ENCODE measurements at regions not wholly inside any gene's neighbourhood (a gene's known extent, or its start where the extent isn't known, plus 50 kb on each side); places are given as distances from the start of the nearest gene placed in this dataset.

DNA sequence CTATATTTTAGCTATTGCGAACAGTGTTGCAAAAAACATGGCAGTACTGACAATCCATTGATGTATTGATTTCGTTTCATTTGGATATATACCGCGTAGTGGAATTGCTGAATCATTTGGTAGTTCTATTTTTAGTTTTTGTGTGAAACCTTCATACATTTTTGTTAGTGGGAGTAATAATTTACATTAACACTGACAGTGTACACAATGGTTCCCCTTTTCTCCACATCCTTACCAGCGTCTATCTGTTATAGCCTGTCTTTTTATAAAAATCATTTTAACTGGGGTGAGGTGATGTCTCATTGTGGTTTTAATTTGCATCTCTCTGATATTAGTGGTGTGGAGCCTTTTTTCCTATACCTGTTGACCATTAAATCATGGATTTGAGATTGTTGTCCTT lies 392.4 kb upstream of the ALCAM start:
- in situ Hi-C loops (cut with HindIII; ENCODE audit: low pct_unique_long_range_greater_than_20kb, low sequenced_read_pairs) = no loop called here
- Histone ChIP-seq H3K27me3 (ENCODE audit: control insufficient read depth, insufficient read depth, low read length) (no peaks in the 10 kb centered on the region), H3K27ac (ENCODE audit: low read length) (no peak overlapping the region), H3K9me3 (ENCODE audit: control insufficient read depth, insufficient read depth, low read depth, low read length) (peaks cover 3% of the 10 kb centered on the region; the same call in 1 of the 2 replicates), H3K36me3 (ENCODE audit: control insufficient read depth, insufficient read depth, low read length) (no peaks in the 10 kb centered on the region), H3K4me1 (ENCODE audit: control insufficient read depth, insufficient read depth, low read length) (no peaks in the 10 kb centered on the region), H3K4me3 (ENCODE audit: low read depth in 2 of 2, low read length in 2 of 2) (no peak overlapping the region)
- CTCF ChIA-PET = no interaction called here
- TF ChIP-seq, protein P1, sequence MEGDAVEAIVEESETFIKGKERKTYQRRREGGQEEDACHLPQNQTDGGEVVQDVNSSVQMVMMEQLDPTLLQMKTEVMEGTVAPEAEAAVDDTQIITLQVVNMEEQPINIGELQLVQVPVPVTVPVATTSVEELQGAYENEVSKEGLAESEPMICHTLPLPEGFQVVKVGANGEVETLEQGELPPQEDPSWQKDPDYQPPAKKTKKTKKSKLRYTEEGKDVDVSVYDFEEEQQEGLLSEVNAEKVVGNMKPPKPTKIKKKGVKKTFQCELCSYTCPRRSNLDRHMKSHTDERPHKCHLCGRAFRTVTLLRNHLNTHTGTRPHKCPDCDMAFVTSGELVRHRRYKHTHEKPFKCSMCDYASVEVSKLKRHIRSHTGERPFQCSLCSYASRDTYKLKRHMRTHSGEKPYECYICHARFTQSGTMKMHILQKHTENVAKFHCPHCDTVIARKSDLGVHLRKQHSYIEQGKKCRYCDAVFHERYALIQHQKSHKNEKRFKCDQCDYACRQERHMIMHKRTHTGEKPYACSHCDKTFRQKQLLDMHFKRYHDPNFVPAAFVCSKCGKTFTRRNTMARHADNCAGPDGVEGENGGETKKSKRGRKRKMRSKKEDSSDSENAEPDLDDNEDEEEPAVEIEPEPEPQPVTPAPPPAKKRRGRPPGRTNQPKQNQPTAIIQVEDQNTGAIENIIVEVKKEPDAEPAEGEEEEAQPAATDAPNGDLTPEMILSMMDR (IDR thresholded peaks at IDR 0.05) = no peak
- TF ChIP-seq, protein P2, sequence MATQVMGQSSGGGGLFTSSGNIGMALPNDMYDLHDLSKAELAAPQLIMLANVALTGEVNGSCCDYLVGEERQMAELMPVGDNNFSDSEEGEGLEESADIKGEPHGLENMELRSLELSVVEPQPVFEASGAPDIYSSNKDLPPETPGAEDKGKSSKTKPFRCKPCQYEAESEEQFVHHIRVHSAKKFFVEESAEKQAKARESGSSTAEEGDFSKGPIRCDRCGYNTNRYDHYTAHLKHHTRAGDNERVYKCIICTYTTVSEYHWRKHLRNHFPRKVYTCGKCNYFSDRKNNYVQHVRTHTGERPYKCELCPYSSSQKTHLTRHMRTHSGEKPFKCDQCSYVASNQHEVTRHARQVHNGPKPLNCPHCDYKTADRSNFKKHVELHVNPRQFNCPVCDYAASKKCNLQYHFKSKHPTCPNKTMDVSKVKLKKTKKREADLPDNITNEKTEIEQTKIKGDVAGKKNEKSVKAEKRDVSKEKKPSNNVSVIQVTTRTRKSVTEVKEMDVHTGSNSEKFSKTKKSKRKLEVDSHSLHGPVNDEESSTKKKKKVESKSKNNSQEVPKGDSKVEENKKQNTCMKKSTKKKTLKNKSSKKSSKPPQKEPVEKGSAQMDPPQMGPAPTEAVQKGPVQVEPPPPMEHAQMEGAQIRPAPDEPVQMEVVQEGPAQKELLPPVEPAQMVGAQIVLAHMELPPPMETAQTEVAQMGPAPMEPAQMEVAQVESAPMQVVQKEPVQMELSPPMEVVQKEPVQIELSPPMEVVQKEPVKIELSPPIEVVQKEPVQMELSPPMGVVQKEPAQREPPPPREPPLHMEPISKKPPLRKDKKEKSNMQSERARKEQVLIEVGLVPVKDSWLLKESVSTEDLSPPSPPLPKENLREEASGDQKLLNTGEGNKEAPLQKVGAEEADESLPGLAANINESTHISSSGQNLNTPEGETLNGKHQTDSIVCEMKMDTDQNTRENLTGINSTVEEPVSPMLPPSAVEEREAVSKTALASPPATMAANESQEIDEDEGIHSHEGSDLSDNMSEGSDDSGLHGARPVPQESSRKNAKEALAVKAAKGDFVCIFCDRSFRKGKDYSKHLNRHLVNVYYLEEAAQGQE (IDR thresholded peaks at IDR 0.05; ENCODE audit: insufficient read depth in 1 of 2, low read depth in 2 of 2, low read length in 1 of 2) = no peak
- no peak for TF ChIP-seq SIN3A (IDR thresholded peaks at IDR 0.05; ENCODE audit: borderline replicate concordance, insufficient read depth, low read depth, low read length)
- no peak for TF ChIP-seq POLR2AphosphoS5 (IDR thresholded peaks at IDR 0.05; ENCODE audit: low read depth, low read length)
- TF ChIP-seq TCF7L2 (IDR thresholded peaks at IDR 0.05; ENCODE audit: low read depth, low read length) = no peak
- BruUV-seq (replicated peaks) = no TSS peak
- intact Hi-C loops (cut with micrococcal nuclease; ENCODE audit: unreplicated experiment) = no loop called here
- DNase-seq (ENCODE audit: low read depth, low spot score) (no peak), ATAC-seq (no peak)
- POLR2A ChIA-PET = no interaction called here

- TF ChIP-seq POLR2AphosphoS5 (IDR thresholded peaks at IDR 0.05; ENCODE audit: low read depth, low read length) (no peak), SIN3A (IDR thresholded peaks at IDR 0.05; ENCODE audit: borderline replicate concordance, insufficient read depth, low read depth, low read length) (no peak), TCF7L2 (IDR thresholded peaks at IDR 0.05; ENCODE audit: low read depth, low read length) (no peak)
- TF ChIP-seq, protein P1 (IDR thresholded peaks at IDR 0.05) = no peak
- TF ChIP-seq, protein P2 (IDR thresholded peaks at IDR 0.05; ENCODE audit: insufficient read depth in 1 of 2, low read depth in 2 of 2, low read length in 1 of 2) = no peak
- H3K27me3 ChIP-seq (ENCODE audit: control insufficient read depth, insufficient read depth, low read length) = no peaks in the 10 kb centered on the region
- ChIA-PET CTCF (no interaction called here), POLR2A (no interaction called here)
- peaks cover 3% of the 10 kb centered on the region; the same call in 1 of the 2 replicates for H3K9me3 ChIP-seq (ENCODE audit: control insufficient read depth, insufficient read depth, low read depth, low read length)
- ATAC-seq = no peak
- H3K4me1 ChIP-seq (ENCODE audit: control insufficient read depth, insufficient read depth, low read length) = no peaks in the 10 kb centered on the region
- in situ Hi-C loops (cut with HindIII; ENCODE audit: low pct_unique_long_range_greater_than_20kb, low sequenced_read_pairs) = no loop called here
- H3K27ac ChIP-seq (ENCODE audit: low read length) = no peak overlapping the region
- BruUV-seq (replicated peaks) = no TSS peak
- intact Hi-C loops (cut with micrococcal nuclease; ENCODE audit: unreplicated experiment) = no loop called here
- H3K4me3 ChIP-seq (ENCODE audit: low read depth in 2 of 2, low read length in 2 of 2) = no peak overlapping the region
- DNase-seq (ENCODE audit: low read depth, low spot score) = no peak
- H3K36me3 ChIP-seq (ENCODE audit: control insufficient read depth, insufficient read depth, low read length) = no peaks in the 10 kb centered on the region
These were observed 389.0 kb upstream of the ALCAM start for GRCh38 chr3:104977719-104978118.
